Breast epithelium (tissue), 3 donors: ENCODE measurements at regions not wholly inside any gene's neighbourhood (a gene's known extent, or its start where the extent isn't known, plus 50 kb on each side); places are given as distances from the start of the nearest gene placed in this dataset.

Experiments used
- CTCF ChIP-seq, 3 donors: fragments of 450-650 bp; IDR thresholded peaks; one replicate each; pipeline ENCODE4 v1.5.1; 2016 to 2017; ENCODE audit warnings: antibody characterized with exemption in 3 of 3, mild to moderate bottlenecking in 3 of 3, moderate library complexity in 3 of 3
- POLR2A ChIP-seq: fragments of 450-650 bp; IDR thresholded peaks from one replicate; pipeline ENCODE4 v1.6.1; 2016; ENCODE audit warnings: antibody characterized with exemption, mild to moderate bottlenecking, moderate library complexity

GRCh38 chr3:24802614-24803013 lies 308.0 kb upstream of the THRB start:
- TF ChIP-seq CTCF (IDR thresholded peaks at IDR 0.05) (no peak), POLR2A (no peak)
